GM12892 (cell line): ENCODE measurements at regions not wholly inside any gene's neighbourhood (a gene's known extent, or its start where the extent isn't known, plus 50 kb on each side); places are given as distances from the start of the nearest gene placed in this dataset.

ENCODE experiments used
- DNase-seq: peaks from one replicate; pipeline ENCODE4 v3.0.0; 2011; ENCODE audit not compliant: insufficient read length
- FAIRE-seq: peaks from 2 replicates; lab custom pipeline; 2011; peaks lifted over from hg19 to GRCh38; lab: Jason Lieb, UNC
- POLR2A ChIP-seq: IDR thresholded peaks from 2 replicates; pipeline ENCODE4 v1.6.1; 2011; ENCODE audit warnings: low read depth, low read length, control low read depth
- POLR2AphosphoS5 ChIP-seq: IDR thresholded peaks from 2 replicates; pipeline ENCODE4 v1.6.1; 2011; ENCODE audit warnings: low read depth, low read length, control low read depth
- TAF1 ChIP-seq: IDR thresholded peaks from 2 replicates; pipeline ENCODE4 v1.6.1; 2011; ENCODE audit warnings: low read depth, mild to moderate bottlenecking, control low read depth, low read length, borderline replicate concordance

- DNase-seq (no peak), FAIRE-seq (no peak)
- TF ChIP-seq TAF1 (no peak), POLR2AphosphoS5 (no peak)
These were observed 359.6 kb upstream of the SLC24A2 start for GRCh38 chr9:20148416-20148815.

- DNase-seq, result no peak
- FAIRE-seq, result no peak
- TF ChIP-seq TAF1, result no peak
- no peak for TF ChIP-seq POLR2A
- no peak for TF ChIP-seq POLR2AphosphoS5
These were observed 355.4 kb upstream of the SLC24A2 start for GRCh38 chr9:20144197-20144596.

GRCh38 chr9:20139763-20140290 is 351.0 kb upstream of the SLC24A2 start:
- FAIRE-seq (no peak), DNase-seq (no peak)

GRCh38 chr9:20138841-20139240 is 350.0 kb upstream of the SLC24A2 start:
- FAIRE-seq, result no peak
- DNase-seq, result no peak
- TF ChIP-seq POLR2AphosphoS5 (no peak), POLR2A (no peak), TAF1 (no peak)

More at GRCh38 chr9:20139763-20140290, 351.0 kb upstream of the SLC24A2 start:
- TF ChIP-seq POLR2AphosphoS5 (no peak), POLR2A (no peak), TAF1 (no peak)

- FAIRE-seq (no peak), DNase-seq (no peak)
- TF ChIP-seq POLR2A, result no peak
- no peak for TF ChIP-seq TAF1
These were observed 349.3 kb upstream of the SLC24A2 start for GRCh38 chr9:20138116-20138515.

- no peak for TF ChIP-seq POLR2AphosphoS5
- no peak for TF ChIP-seq TAF1
- no peak for TF ChIP-seq POLR2A
- FAIRE-seq (no peak), DNase-seq (no peak)
These were observed 348.6 kb upstream of the SLC24A2 start for GRCh38 chr9:20137425-20137824.

GRCh38 chr9:20135119-20135697 is 346.4 kb upstream of the SLC24A2 start:
- FAIRE-seq, result no peak
- TF ChIP-seq POLR2AphosphoS5 (no peak), POLR2A (no peak), TAF1 (no peak)
- DNase-seq, result no peak

GRCh38 chr9:20125727-20126126 is 336.9 kb upstream of the SLC24A2 start:
- DNase-seq (no peak), FAIRE-seq (no peak)
- TF ChIP-seq POLR2A (no peak), POLR2AphosphoS5 (no peak), TAF1 (no peak)

GRCh38 chr9:20119566-20119965 is 330.7 kb upstream of the SLC24A2 start:
- FAIRE-seq, result no peak

GRCh38 chr9:20117986-20118385 is 329.1 kb upstream of the SLC24A2 start:
- no peak for DNase-seq

More at GRCh38 chr9:20119566-20119965, 330.7 kb upstream of the SLC24A2 start:
- TF ChIP-seq POLR2A (no peak), TAF1 (no peak), POLR2AphosphoS5 (no peak)
- DNase-seq, result no peak

GRCh38 chr9:20117482-20117881 is 328.6 kb upstream of the SLC24A2 start:
- TF ChIP-seq POLR2AphosphoS5, result no peak
- no peak for TF ChIP-seq TAF1
- TF ChIP-seq POLR2A, result no peak
- DNase-seq (no peak), FAIRE-seq (no peak)

More at GRCh38 chr9:20117986-20118385, 329.1 kb upstream of the SLC24A2 start:
- FAIRE-seq, result no peak
- no peak for TF ChIP-seq POLR2AphosphoS5
- no peak for TF ChIP-seq POLR2A
- no peak for TF ChIP-seq TAF1

- no peak for TF ChIP-seq POLR2A
- TF ChIP-seq POLR2AphosphoS5, result no peak
- no peak for TF ChIP-seq TAF1
- DNase-seq (no peak), FAIRE-seq (no peak)
These were observed 326.1 kb upstream of the SLC24A2 start for GRCh38 chr9:20114974-20115373.
